ENCODE measurements at regions not wholly inside any gene's neighbourhood (a gene's known extent, or its start where the extent isn't known, plus 50 kb on each side); places are given as distances from the start of the nearest gene placed in this dataset.

DNA sequence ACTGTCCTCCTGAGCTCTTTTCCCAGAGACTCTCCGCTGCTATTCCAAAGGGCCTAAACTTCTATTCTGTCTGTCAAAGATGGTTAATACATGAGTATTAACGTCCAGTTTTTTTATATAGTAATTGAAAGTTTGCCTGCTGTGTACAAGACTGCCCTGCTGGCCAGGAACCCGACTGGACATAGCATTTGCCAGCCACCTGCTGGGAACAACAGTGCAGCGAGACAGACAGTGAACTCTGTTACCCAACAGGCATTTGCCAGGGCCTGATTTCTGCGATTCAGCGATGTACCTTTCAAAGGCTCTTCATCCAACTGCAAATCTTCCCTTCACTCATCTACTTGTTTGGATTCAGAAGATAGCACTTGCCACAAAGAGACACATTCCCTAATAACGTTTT is 128.8 kb upstream of the SEM1 start:
- TF ChIP-seq, protein P1, sequence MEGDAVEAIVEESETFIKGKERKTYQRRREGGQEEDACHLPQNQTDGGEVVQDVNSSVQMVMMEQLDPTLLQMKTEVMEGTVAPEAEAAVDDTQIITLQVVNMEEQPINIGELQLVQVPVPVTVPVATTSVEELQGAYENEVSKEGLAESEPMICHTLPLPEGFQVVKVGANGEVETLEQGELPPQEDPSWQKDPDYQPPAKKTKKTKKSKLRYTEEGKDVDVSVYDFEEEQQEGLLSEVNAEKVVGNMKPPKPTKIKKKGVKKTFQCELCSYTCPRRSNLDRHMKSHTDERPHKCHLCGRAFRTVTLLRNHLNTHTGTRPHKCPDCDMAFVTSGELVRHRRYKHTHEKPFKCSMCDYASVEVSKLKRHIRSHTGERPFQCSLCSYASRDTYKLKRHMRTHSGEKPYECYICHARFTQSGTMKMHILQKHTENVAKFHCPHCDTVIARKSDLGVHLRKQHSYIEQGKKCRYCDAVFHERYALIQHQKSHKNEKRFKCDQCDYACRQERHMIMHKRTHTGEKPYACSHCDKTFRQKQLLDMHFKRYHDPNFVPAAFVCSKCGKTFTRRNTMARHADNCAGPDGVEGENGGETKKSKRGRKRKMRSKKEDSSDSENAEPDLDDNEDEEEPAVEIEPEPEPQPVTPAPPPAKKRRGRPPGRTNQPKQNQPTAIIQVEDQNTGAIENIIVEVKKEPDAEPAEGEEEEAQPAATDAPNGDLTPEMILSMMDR (IDR thresholded peaks at IDR 0.05), result no peak
- TF ChIP-seq POLR2A (IDR thresholded peaks at IDR 0.05), result no peak
- 52 to 54% methylated on average over 7 of the region's 7 CpGs for WGBS, 2 donors
- H3K4me3 ChIP-seq, result no peak overlapping the region
- H3K27me3 ChIP-seq, result no peaks in the 10 kb centered on the region
- DNase-seq (no peak), ATAC-seq (no peak)
- H3K27ac ChIP-seq, result no peak overlapping the region
- intact Hi-C loops (cut with DNase I), result no loop called here
- H3K4me1 ChIP-seq, result no peaks in the 10 kb centered on the region
- no peaks in the 10 kb centered on the region for H3K36me3 ChIP-seq (replicated peaks in 1 of 2; ENCODE audit: insufficient read depth in 1 of 2, low read depth in 2 of 2)
- H3K9me3 ChIP-seq, result no peaks in the 10 kb centered on the region

DNA sequence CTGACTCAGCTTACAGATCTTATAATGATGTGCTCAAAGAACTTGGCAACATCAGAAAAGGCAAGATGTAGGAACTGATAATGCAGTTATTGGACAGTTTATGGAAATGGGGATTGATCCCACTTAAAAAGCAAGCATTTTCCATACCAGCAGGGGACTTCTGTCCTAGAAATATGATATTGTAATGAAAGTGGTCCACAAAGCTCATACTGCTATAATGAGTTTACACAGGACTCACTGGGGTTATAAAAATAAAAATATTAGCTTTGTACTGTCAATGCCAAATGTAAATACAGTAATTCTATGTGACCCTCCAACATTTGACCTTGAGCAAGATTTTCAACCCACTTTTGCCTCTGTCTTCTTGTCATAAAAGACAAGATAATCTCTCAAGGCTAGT is 145.5 kb upstream of the SEM1 start:
- no peak for ATAC-seq
- Histone ChIP-seq H3K27me3 (no peaks in the 10 kb centered on the region), H3K4me3 (no peak overlapping the region), H3K4me1 (no peaks in the 10 kb centered on the region), H3K9me3 (no peaks in the 10 kb centered on the region), H3K27ac (no peak overlapping the region), H3K36me3 (replicated peaks in 1 of 2; ENCODE audit: insufficient read depth in 1 of 2, low read depth in 2 of 2) (no peaks in the 10 kb centered on the region)
- TF ChIP-seq, protein P1 (IDR thresholded peaks at IDR 0.05), result no peak
- TF ChIP-seq POLR2A (IDR thresholded peaks at IDR 0.05), result no peak
- intact Hi-C loops (cut with DNase I), result no loop called here
- DNase-seq, result no peak

DNA sequence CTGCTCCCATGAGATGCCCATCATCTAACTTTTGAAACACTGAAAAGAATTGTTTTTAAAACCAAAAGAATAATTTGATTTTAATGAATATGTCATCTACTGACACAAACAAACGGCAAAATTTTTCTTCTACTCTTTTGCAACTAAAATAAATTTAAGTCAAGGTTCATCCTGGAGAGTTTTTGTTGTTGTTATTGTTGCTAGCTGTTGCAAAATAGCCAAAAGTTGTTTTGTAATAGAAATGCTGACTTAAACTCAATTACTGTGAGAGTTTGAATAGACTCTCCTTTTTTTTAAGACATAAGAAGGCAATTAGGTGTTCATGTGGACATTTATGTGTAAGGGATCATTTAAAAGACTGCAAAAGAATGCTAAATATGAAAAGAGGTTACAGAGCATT is 146.0 kb upstream of the SEM1 start:
- H3K36me3 ChIP-seq (replicated peaks in 1 of 2; ENCODE audit: insufficient read depth in 1 of 2, low read depth in 2 of 2), result no peaks in the 10 kb centered on the region
- DNase-seq (no peak), ATAC-seq (no peak)
- H3K9me3 ChIP-seq, result no peaks in the 10 kb centered on the region
- H3K4me3 ChIP-seq, result no peak overlapping the region
- intact Hi-C loops (cut with DNase I), result no loop called here
- no peak overlapping the region for H3K27ac ChIP-seq
- H3K4me1 ChIP-seq, result no peaks in the 10 kb centered on the region
- 54 to 57% methylated on average over 1 of the region's 1 CpG for WGBS, 2 donors
- no peak for TF ChIP-seq POLR2A (IDR thresholded peaks at IDR 0.05)
- TF ChIP-seq, protein P1 (IDR thresholded peaks at IDR 0.05), result no peak
- H3K27me3 ChIP-seq, result no peaks in the 10 kb centered on the region

DNA sequence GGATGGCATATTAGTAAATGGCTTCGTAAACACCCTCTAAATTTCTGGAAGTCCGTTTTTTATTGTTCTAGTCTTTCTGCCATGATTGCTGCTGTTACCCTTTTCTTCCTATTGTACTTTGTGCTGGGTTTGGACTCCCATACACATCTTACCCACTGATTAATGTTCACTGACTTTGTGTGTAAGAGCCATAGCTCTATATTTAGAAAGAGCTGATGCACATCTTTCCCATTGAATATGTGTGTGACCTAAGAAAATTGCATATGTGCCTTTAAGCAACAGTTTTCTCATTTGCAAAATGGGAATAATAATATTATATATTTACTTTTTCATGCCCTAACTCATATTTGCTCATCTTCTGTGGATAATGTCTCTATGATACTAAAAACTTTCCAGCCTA is 135.8 kb upstream of the DLX6 start:
- no peak overlapping the region for H3K27ac ChIP-seq

DNA sequence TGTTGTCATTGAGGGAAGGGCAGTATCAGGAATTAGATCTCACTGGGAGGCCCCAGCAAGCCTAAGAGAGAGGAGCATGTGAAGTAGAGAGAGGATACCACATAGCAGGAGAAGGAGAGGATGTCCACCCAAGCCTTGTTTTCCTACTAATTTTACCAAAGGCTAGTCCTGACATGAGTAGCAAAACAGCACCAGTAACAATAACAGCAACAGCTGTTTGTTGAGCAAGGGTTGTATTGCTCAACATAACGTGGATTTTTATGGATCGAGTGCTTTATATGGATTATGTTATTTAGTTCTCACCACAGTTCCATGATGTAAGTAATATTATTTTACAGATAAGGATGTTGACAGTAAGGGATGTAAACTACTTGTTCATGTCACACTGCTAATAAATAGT is 135.2 kb upstream of the DLX6 start:
- 54 to 58% methylated on average over 2 of the region's 2 CpGs for WGBS, 2 donors
- Histone ChIP-seq H3K9me3 (no peaks in the 10 kb centered on the region), H3K27ac (no peak overlapping the region), H3K4me3 (no peak overlapping the region), H3K4me1 (no peaks in the 10 kb centered on the region), H3K36me3 (replicated peaks in 1 of 2; ENCODE audit: insufficient read depth in 1 of 2, low read depth in 2 of 2) (no peaks in the 10 kb centered on the region), H3K27me3 (no peaks in the 10 kb centered on the region)
- intact Hi-C loops (cut with DNase I), result no loop called here
- DNase-seq, result no peak
- ATAC-seq, result no peak
- TF ChIP-seq, protein P1 (IDR thresholded peaks at IDR 0.05), result no peak
- TF ChIP-seq POLR2A (IDR thresholded peaks at IDR 0.05), result no peak

More for the DNA sequence above, 135.8 kb upstream of the DLX6 start:
- DNase-seq (no peak), ATAC-seq (no peak)
- H3K27me3 ChIP-seq, result no peaks in the 10 kb centered on the region
- TF ChIP-seq POLR2A (IDR thresholded peaks at IDR 0.05), result no peak
- TF ChIP-seq, protein P1 (IDR thresholded peaks at IDR 0.05), result no peak
- intact Hi-C loops (cut with DNase I), result no loop called here
- no peaks in the 10 kb centered on the region for H3K4me1 ChIP-seq
- no peaks in the 10 kb centered on the region for H3K36me3 ChIP-seq (replicated peaks in 1 of 2; ENCODE audit: insufficient read depth in 1 of 2, low read depth in 2 of 2)
- H3K9me3 ChIP-seq, result no peaks in the 10 kb centered on the region
- H3K4me3 ChIP-seq, result no peak overlapping the region
- WGBS, 2 donors, result 38 to 42% methylated on average over 2 of the region's 2 CpGs
